ENCODE measurements at regions not wholly inside any gene's neighbourhood (a gene's known extent, or its start where the extent isn't known, plus 50 kb on each side); places are given as distances from the start of the nearest gene placed in this dataset.

DNA sequence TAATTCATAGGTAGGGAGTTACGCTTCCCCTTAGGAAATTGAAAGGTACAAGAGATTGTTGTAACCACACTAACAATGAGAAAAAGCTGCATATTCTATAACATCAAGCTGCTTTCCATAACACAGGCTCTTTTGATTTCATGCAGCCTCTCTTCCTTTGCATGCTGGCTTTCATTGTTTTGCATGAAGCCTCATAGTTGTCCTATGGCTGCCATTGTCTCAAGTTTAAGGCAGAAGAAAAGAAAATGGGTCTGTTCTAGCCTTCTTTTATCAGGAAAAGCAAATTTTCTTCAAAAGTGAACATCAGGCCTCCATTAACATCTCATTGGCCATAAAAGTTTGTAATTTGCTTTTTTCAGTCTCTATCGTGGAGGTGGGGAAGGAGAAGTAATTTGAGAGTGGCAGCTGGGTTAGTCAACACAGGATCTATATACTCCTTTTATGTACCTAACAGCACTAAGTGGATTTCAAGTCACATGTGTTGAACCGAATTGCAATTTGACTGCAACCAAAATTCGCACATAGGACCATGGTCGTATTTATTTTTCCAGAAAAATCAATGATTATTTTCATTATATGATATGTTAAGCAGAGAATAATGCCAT, 248.5 kb upstream of the RND3 start:
- ChIA-PET RAD21 (ENCODE audit: low non-redundant PET in 1 of 2, low total read pairs in 2 of 2, uncharacterized antibody in 2 of 2, unreplicated experiment in 2 of 2) (no interaction called here), CTCF (no interaction called here), POLR2A (no interaction called here)
- H3K27ac ChIP-seq (ENCODE audit: low read depth, low read length), result no peak overlapping the region
- H3K9me2 ChIP-seq (ENCODE audit: insufficient read depth), result no peaks in the 10 kb centered on the region
- H3K4me1 ChIP-seq (ENCODE audit: control insufficient read depth in 1 of 2, insufficient read depth in 2 of 2, low read length in 2 of 2), result no peaks in the 10 kb centered on the region
- no peak for DNase-seq (ENCODE audit: low read depth, low spot score)
- no peaks in the 10 kb centered on the region for H3K36me3 ChIP-seq (ENCODE audit: control insufficient read depth in 1 of 2, insufficient read depth in 2 of 2, low read length in 2 of 2)
- no peaks in the 10 kb centered on the region for H3K9me3 ChIP-seq (ENCODE audit: control insufficient read depth in 1 of 2, insufficient read depth in 1 of 2, low read depth in 1 of 2, low read length in 2 of 2)
- H3K79me2 ChIP-seq (ENCODE audit: insufficient read depth, low read length), result no peaks in the 10 kb centered on the region
- BruUV-seq (replicated peaks), result no TSS peak
- H3K9ac ChIP-seq (ENCODE audit: low read length), result no peak overlapping the region
- H3K4me3 ChIP-seq (replicated peaks in 1 of 2; ENCODE audit: low read depth in 1 of 2, low read length in 2 of 2), result no peak overlapping the region
- intact Hi-C loops (cut with micrococcal nuclease), result no loop called here
- H3K4me2 ChIP-seq (ENCODE audit: low read length), result no peak overlapping the region
- H3K27me3 ChIP-seq (ENCODE audit: insufficient read depth, low read length), result no peaks in the 10 kb centered on the region
- ATAC-seq, result no peak
- no peak overlapping the region for H2AFZ ChIP-seq (ENCODE audit: low read depth, low read length, poor library complexity, severe bottlenecking)
- TF ChIP-seq EZH2 (IDR thresholded peaks at IDR 0.05) (no peak), TCF7L2 (IDR thresholded peaks at IDR 0.05; ENCODE audit: borderline replicate concordance, extremely low read depth, insufficient read depth, insufficient read length) (no peak), SP1 (IDR thresholded peaks at IDR 0.05; ENCODE audit: low read depth) (no peak), POLR2AphosphoS5 (IDR thresholded peaks at IDR 0.05; ENCODE audit: low read depth, low read length) (no peak), JUND (IDR thresholded peaks at IDR 0.05) (no peak), SIN3A (IDR thresholded peaks at IDR 0.05; ENCODE audit: low read depth) (no peak), ZFX (IDR thresholded peaks at IDR 0.05) (no peak), ELF1 (IDR thresholded peaks at IDR 0.05; ENCODE audit: borderline replicate concordance, low read depth) (no peak), POLR2A (IDR thresholded peaks at IDR 0.05; ENCODE audit: borderline replicate concordance, extremely low read depth, insufficient read depth, insufficient read length) (no peak), EGR1 (IDR thresholded peaks at IDR 0.05; ENCODE audit: low read depth) (no peak), ZNF274 (IDR thresholded peaks at IDR 0.05; ENCODE audit: low read depth, low read length) (no peak), YY1 (IDR thresholded peaks at IDR 0.05; ENCODE audit: extremely low read depth, insufficient replicate concordance, low read depth, low read length) (no peak)
- TF ChIP-seq, protein P1, sequence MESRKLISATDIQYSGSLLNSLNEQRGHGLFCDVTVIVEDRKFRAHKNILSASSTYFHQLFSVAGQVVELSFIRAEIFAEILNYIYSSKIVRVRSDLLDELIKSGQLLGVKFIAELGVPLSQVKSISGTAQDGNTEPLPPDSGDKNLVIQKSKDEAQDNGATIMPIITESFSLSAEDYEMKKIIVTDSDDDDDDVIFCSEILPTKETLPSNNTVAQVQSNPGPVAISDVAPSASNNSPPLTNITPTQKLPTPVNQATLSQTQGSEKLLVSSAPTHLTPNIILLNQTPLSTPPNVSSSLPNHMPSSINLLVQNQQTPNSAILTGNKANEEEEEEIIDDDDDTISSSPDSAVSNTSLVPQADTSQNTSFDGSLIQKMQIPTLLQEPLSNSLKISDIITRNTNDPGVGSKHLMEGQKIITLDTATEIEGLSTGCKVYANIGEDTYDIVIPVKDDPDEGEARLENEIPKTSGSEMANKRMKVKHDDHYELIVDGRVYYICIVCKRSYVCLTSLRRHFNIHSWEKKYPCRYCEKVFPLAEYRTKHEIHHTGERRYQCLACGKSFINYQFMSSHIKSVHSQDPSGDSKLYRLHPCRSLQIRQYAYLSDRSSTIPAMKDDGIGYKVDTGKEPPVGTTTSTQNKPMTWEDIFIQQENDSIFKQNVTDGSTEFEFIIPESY (IDR thresholded peaks at IDR 0.05; ENCODE audit: extremely low read depth, insufficient replicate concordance, low read length), result no peak
- TF ChIP-seq, protein P2, sequence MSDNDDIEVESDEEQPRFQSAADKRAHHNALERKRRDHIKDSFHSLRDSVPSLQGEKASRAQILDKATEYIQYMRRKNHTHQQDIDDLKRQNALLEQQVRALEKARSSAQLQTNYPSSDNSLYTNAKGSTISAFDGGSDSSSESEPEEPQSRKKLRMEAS (IDR thresholded peaks at IDR 0.05), result no peak
- TF ChIP-seq, protein P3, sequence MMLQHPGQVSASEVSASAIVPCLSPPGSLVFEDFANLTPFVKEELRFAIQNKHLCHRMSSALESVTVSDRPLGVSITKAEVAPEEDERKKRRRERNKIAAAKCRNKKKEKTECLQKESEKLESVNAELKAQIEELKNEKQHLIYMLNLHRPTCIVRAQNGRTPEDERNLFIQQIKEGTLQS (IDR thresholded peaks at IDR 0.05), result no peak
- TF ChIP-seq, protein P4, sequence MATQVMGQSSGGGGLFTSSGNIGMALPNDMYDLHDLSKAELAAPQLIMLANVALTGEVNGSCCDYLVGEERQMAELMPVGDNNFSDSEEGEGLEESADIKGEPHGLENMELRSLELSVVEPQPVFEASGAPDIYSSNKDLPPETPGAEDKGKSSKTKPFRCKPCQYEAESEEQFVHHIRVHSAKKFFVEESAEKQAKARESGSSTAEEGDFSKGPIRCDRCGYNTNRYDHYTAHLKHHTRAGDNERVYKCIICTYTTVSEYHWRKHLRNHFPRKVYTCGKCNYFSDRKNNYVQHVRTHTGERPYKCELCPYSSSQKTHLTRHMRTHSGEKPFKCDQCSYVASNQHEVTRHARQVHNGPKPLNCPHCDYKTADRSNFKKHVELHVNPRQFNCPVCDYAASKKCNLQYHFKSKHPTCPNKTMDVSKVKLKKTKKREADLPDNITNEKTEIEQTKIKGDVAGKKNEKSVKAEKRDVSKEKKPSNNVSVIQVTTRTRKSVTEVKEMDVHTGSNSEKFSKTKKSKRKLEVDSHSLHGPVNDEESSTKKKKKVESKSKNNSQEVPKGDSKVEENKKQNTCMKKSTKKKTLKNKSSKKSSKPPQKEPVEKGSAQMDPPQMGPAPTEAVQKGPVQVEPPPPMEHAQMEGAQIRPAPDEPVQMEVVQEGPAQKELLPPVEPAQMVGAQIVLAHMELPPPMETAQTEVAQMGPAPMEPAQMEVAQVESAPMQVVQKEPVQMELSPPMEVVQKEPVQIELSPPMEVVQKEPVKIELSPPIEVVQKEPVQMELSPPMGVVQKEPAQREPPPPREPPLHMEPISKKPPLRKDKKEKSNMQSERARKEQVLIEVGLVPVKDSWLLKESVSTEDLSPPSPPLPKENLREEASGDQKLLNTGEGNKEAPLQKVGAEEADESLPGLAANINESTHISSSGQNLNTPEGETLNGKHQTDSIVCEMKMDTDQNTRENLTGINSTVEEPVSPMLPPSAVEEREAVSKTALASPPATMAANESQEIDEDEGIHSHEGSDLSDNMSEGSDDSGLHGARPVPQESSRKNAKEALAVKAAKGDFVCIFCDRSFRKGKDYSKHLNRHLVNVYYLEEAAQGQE (IDR thresholded peaks at IDR 0.05; ENCODE audit: low read depth), result no peak
- no peaks in the 10 kb centered on the region for H4K20me1 ChIP-seq (ENCODE audit: insufficient read depth)
